ENCODE measurements at regions not wholly inside any gene's neighbourhood (a gene's known extent, or its start where the extent isn't known, plus 50 kb on each side); places are given as distances from the start of the nearest gene placed in this dataset.

DNA sequence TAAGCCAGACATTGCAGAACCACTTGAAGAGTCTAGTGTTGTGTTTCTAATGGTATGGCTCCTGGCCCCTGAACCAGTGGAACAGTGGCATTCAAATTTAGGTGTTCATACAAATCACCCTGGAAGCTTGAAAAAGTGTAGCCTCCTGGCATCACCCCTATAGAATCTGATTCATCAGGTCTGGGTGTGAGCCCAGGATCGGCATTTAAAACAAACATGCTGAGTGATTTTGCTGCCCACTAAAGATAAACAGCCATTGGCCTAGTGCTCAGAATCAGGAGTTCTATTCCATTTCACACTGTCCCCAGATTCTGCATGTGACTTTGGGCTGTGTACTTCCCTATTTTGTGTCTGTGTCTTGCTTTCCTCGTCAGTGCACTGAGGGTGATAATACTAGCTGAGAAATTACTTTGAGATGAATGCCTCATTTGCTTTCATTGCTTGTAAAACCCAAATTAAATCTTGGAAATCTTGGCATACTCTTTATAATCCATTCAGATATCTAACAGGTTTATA lies 241.5 kb upstream of the CLINT1 start:
- TF ChIP-seq, protein P1, sequence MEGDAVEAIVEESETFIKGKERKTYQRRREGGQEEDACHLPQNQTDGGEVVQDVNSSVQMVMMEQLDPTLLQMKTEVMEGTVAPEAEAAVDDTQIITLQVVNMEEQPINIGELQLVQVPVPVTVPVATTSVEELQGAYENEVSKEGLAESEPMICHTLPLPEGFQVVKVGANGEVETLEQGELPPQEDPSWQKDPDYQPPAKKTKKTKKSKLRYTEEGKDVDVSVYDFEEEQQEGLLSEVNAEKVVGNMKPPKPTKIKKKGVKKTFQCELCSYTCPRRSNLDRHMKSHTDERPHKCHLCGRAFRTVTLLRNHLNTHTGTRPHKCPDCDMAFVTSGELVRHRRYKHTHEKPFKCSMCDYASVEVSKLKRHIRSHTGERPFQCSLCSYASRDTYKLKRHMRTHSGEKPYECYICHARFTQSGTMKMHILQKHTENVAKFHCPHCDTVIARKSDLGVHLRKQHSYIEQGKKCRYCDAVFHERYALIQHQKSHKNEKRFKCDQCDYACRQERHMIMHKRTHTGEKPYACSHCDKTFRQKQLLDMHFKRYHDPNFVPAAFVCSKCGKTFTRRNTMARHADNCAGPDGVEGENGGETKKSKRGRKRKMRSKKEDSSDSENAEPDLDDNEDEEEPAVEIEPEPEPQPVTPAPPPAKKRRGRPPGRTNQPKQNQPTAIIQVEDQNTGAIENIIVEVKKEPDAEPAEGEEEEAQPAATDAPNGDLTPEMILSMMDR (IDR thresholded peaks at IDR 0.05) = no peak
- TF ChIP-seq POLR2A (IDR thresholded peaks at IDR 0.05; ENCODE audit: low read depth) = no peak
- no peak for TF ChIP-seq EP300 (IDR thresholded peaks at IDR 0.05)

Data from esophagus muscularis mucosa (tissue), 4 donors.